ENCODE measurements at regions not wholly inside any gene's neighbourhood (a gene's known extent, or its start where the extent isn't known, plus 50 kb on each side); places are given as distances from the start of the nearest gene placed in this dataset.

DNA sequence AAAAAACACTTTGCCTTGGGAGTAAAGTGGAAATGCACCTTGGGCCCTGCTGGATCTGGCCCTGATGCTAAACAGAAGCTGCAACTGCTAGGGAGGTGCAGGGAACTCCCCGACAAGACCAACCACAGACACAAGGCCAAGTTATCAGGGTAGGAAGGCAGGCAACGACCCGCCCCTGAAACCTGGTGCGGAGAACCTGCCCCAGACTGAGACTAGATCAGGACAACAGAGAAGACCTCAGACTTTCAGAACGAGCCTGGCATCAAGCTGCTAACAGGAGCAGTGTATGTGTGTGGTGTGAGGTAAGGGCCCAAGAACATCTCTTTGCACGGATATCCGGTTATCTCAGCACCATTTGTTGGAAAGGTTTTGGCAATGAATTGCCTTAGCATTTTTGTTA is 233.7 kb upstream of the RTL1 start:
- intact Hi-C loops (cut with micrococcal nuclease) = no loop called here
- H3K27me3 Mint-ChIP-seq (ENCODE audit: low read depth in 2 of 2) = peaks cover 23 to 29% of the 10 kb centered on the region in 2 donors
- H3K36me3 ChIP-seq (ENCODE audit: control insufficient read depth, insufficient read depth, low read length) = no peaks in the 10 kb centered on the region
- peaks cover 2 to 9% of the 10 kb centered on the region in 2 donors for H3K9me3 Mint-ChIP-seq
- WGBS (ENCODE audit: insufficient coverage) = 95% methylated on average over 6 of the region's 7 CpGs
- no peak overlapping the region for H3K4me3 ChIP-seq (ENCODE audit: low read length)
- H3K36me3 Mint-ChIP-seq = peaks cover 8% of the 10 kb centered on the region
- no peak for ATAC-seq
- TF ChIP-seq, protein P1, sequence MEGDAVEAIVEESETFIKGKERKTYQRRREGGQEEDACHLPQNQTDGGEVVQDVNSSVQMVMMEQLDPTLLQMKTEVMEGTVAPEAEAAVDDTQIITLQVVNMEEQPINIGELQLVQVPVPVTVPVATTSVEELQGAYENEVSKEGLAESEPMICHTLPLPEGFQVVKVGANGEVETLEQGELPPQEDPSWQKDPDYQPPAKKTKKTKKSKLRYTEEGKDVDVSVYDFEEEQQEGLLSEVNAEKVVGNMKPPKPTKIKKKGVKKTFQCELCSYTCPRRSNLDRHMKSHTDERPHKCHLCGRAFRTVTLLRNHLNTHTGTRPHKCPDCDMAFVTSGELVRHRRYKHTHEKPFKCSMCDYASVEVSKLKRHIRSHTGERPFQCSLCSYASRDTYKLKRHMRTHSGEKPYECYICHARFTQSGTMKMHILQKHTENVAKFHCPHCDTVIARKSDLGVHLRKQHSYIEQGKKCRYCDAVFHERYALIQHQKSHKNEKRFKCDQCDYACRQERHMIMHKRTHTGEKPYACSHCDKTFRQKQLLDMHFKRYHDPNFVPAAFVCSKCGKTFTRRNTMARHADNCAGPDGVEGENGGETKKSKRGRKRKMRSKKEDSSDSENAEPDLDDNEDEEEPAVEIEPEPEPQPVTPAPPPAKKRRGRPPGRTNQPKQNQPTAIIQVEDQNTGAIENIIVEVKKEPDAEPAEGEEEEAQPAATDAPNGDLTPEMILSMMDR (IDR thresholded peaks at IDR 0.05) = no peak
- no peak overlapping the region for H3K27ac Mint-ChIP-seq
- no peaks in the 10 kb centered on the region for H3K4me1 Mint-ChIP-seq
- no peaks in the 10 kb centered on the region for H3K4me1 ChIP-seq (ENCODE audit: control insufficient read depth, insufficient read depth, low read length)
- H3K9me3 ChIP-seq (ENCODE audit: control insufficient read depth, insufficient read depth, low read length) = peaks cover 1% of the 10 kb centered on the region
- DNase-seq = no peak
- no peak overlapping the region for H3K27ac ChIP-seq (ENCODE audit: low read length)
- H3K27me3 ChIP-seq (ENCODE audit: control insufficient read depth, insufficient read depth, low read length) = peaks cover 3% of the 10 kb centered on the region
- no peak overlapping the region for H3K4me3 Mint-ChIP-seq

DNA sequence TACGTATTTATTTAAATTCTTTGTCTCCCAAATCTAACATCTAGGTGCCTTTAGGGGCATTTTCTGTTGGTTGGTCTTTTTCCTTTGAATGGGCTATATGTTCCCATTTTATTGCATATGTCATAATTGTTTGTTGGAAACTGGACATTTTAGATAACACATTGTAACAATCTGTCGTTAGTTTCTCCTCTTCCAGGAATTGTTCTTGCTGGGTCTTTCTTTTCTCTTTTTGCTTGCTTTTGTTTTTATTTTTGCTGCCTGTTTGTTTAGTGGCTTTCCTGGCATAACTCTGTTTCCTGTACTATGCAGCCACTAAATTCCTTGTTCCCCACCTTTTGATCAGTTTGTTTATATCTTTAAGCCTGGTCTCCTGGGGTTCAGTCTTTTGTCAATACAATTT is 244.3 kb upstream of the RTL1 start:
- H3K27me3 Mint-ChIP-seq (ENCODE audit: low read depth in 2 of 2) = peaks cover 25 to 42% of the 10 kb centered on the region in 2 donors
- Histone ChIP-seq H3K36me3 (ENCODE audit: control insufficient read depth, insufficient read depth, low read length) (no peaks in the 10 kb centered on the region), H3K27ac (ENCODE audit: low read length) (no peak overlapping the region), H3K4me3 (ENCODE audit: low read length) (no peak overlapping the region), H3K27me3 (ENCODE audit: control insufficient read depth, insufficient read depth, low read length) (no peaks in the 10 kb centered on the region), H3K9me3 (ENCODE audit: control insufficient read depth, insufficient read depth, low read length) (no peaks in the 10 kb centered on the region), H3K4me1 (ENCODE audit: control insufficient read depth, insufficient read depth, low read length) (no peaks in the 10 kb centered on the region)
- no peak for ATAC-seq
- H3K4me3 Mint-ChIP-seq = no peak overlapping the region
- no peak for DNase-seq
- H3K36me3 Mint-ChIP-seq = peaks cover 23% of the 10 kb centered on the region
- no peaks in the 10 kb centered on the region for H3K4me1 Mint-ChIP-seq
- TF ChIP-seq, protein P1 (IDR thresholded peaks at IDR 0.05) = no peak
- intact Hi-C loops (cut with micrococcal nuclease) = no loop called here
- H3K27ac Mint-ChIP-seq = no peak overlapping the region
- WGBS (ENCODE audit: insufficient coverage) = 88% methylated on average over 1 of the region's 2 CpGs
- H3K9me3 Mint-ChIP-seq = peaks cover 2 to 9% of the 10 kb centered on the region in 2 donors

DNA sequence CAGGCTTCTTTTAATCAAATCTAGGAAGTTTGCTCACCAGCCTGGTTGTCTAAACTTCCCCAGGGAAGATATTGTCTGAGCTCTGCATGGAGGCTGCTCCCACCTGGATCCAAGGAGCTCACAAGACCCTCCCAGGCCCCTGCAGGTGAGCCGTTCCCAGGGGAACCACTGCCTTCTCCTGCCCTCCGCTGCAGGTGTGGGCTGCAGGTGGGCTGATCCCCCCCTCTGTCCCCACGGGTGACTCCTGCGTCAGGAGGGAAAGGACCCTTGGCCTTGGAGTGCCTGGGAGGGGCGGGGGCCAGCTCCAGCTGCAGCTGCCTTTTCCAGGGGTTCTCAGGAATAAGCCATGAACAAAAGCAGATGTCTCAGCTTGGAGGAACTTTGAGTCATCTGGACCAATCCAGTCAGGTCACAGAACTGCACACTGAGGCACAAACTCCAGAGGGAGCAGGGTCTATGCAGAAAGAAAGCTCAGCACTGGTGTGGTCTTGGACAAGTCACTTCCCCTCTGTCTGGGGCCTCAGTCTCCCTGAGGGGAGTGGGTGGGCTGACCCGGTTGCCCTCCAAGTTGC is 246.6 kb upstream of the RTL1 start:
- TF ChIP-seq, protein P1 (IDR thresholded peaks at IDR 0.05) = no peak
- Mint-ChIP-seq H3K27me3 (ENCODE audit: low read depth in 2 of 2) (peaks cover 15 to 30% of the 10 kb centered on the region in 2 donors), H3K4me1 (no peaks in the 10 kb centered on the region), H3K36me3 (peaks cover 23% of the 10 kb centered on the region), H3K9me3 (peaks cover 2 to 9% of the 10 kb centered on the region in 2 donors), H3K27ac (no peak overlapping the region), H3K4me3 (no peak overlapping the region)
- Histone ChIP-seq H3K27ac (ENCODE audit: low read length) (no peak overlapping the region), H3K4me3 (ENCODE audit: low read length) (no peak overlapping the region), H3K27me3 (ENCODE audit: control insufficient read depth, insufficient read depth, low read length) (no peaks in the 10 kb centered on the region), H3K9me3 (ENCODE audit: control insufficient read depth, insufficient read depth, low read length) (no peaks in the 10 kb centered on the region), H3K4me1 (ENCODE audit: control insufficient read depth, insufficient read depth, low read length) (no peaks in the 10 kb centered on the region), H3K36me3 (ENCODE audit: control insufficient read depth, insufficient read depth, low read length) (no peaks in the 10 kb centered on the region)
- ATAC-seq (no peak), DNase-seq (no peak)
- 82% methylated on average over 6 of the region's 6 CpGs for WGBS (ENCODE audit: insufficient coverage)
- intact Hi-C loops (cut with micrococcal nuclease) = no loop called here
